Progenitor cell of endocrine pancreas (in vitro differentiated cells): ENCODE measurements at regions not wholly inside any gene's neighbourhood (a gene's known extent, or its start where the extent isn't known, plus 50 kb on each side); places are given as distances from the start of the nearest gene placed in this dataset.

Experiments
- DNase-seq: peaks from one replicate; pipeline ENCODE4 v3.0.0; 2021; ENCODE audit warnings: low spot score; ENCODE audit not compliant: unreplicated experiment
- H3K27ac Mint-ChIP-seq: 2 replicates; pipeline ENCODE4 v1.8.0; 2021; ENCODE audit warnings: mild to moderate bottlenecking, moderate library complexity, mixed read lengths
- H3K27me3 Mint-ChIP-seq: 2 replicates; pipeline ENCODE4 v1.8.0; 2021; ENCODE audit warnings: mixed read lengths
- H3K36me3 Mint-ChIP-seq: 2 replicates; pipeline ENCODE4 v1.8.0; 2022; ENCODE audit warnings: mixed read lengths; ENCODE audit not compliant: insufficient read depth
- H3K4me1 Mint-ChIP-seq: 2 replicates; pipeline ENCODE4 v1.8.0; 2021; ENCODE audit warnings: low read depth, mixed read lengths
- H3K4me3 Mint-ChIP-seq: 2 replicates; pipeline ENCODE4 v1.8.0; 2021; ENCODE audit warnings: low read depth, mild to moderate bottlenecking, moderate library complexity, mixed read lengths
- H3K9me3 Mint-ChIP-seq: 2 replicates; pipeline ENCODE4 v1.8.0; 2021; ENCODE audit warnings: low read depth, mixed read lengths
- CTCF ChIP-seq: fragments of 200-600 bp; sonication (generic); IDR thresholded peaks from one replicate; pipeline ENCODE4 v1.5.0; 2021; ENCODE audit warnings: antibody characterized with exemption, mild to moderate bottlenecking; ENCODE audit not compliant: unreplicated experiment

GRCh38 chr2:20567159-20567925, 83.6 kb downstream of the HS1BP3 start:
- peak overlapping the region; percentile 69 for H3K27ac Mint-ChIP-seq
- TF ChIP-seq CTCF, result no peak
- H3K4me1 Mint-ChIP-seq, result peaks cover 20% of the 10 kb centered on the region
- DNase-seq, result no peak
- peaks cover 7% of the 10 kb centered on the region for H3K27me3 Mint-ChIP-seq
- no peaks in the 10 kb centered on the region for H3K36me3 Mint-ChIP-seq
- no peaks in the 10 kb centered on the region for H3K9me3 Mint-ChIP-seq
- no peak overlapping the region for H3K4me3 Mint-ChIP-seq
